Natural killer cell (primary cell): ENCODE measurements at regions not wholly inside any gene's neighbourhood (a gene's known extent, or its start where the extent isn't known, plus 50 kb on each side); places are given as distances from the start of the nearest gene placed in this dataset.

Experiments used
- ATAC-seq, 3 donors: fragments of 150-1000 bp in 2 of 3; fragments of 200-7000 bp in 1 of 3; cut with Tn5 transposase; 1 replicate in 1 of 3; 2 replicates in 2 of 3; pipeline ENCODE4 v1.10.0; 2021; ENCODE audit warnings: mild to moderate bottlenecking in 2 of 3, moderate library complexity in 2 of 3
- DNase-seq, 2 donors: peaks; one replicate each; pipeline versions ENCODE4 v3.0.0 to v3.0.0-alpha.2; 2013 to 2021; ENCODE audit warnings: mixed read lengths in 1 of 2
- H3K27ac ChIP-seq: one replicate; pipeline ENCODE4 v1.5.1; 2013; ENCODE audit warnings: mild to moderate bottlenecking, low read length
- H3K27me3 ChIP-seq: one replicate; pipeline ENCODE4 v1.6.1; 2013; ENCODE audit warnings: low read length; ENCODE audit not compliant: control insufficient read depth, insufficient read depth
- H3K36me3 ChIP-seq: one replicate; pipeline ENCODE4 v1.6.1; 2013; ENCODE audit warnings: low read length; ENCODE audit not compliant: control insufficient read depth, insufficient read depth
- H3K4me1 ChIP-seq: one replicate; pipeline ENCODE4 v1.6.1; 2013; ENCODE audit warnings: low read length; ENCODE audit not compliant: control insufficient read depth, insufficient read depth
- H3K4me3 ChIP-seq: one replicate; pipeline ENCODE4 v1.5.1; 2013; ENCODE audit warnings: low read length
- H3K9me3 ChIP-seq: one replicate; pipeline ENCODE4 v1.6.1; 2013; ENCODE audit warnings: low read length; ENCODE audit not compliant: control insufficient read depth, insufficient read depth
- H3K27ac Mint-ChIP-seq, 2 donors: one replicate each; pipeline ENCODE4 v1.8.0; 2022; ENCODE audit warnings: mild to moderate bottlenecking in 2 of 2, mixed read lengths in 2 of 2, moderate library complexity in 1 of 2
- H3K27me3 Mint-ChIP-seq, 2 donors: one replicate each; pipeline ENCODE4 v1.8.0; 2022; ENCODE audit warnings: low read depth in 2 of 2, mixed read lengths in 2 of 2
- H3K36me3 Mint-ChIP-seq: one replicate; pipeline ENCODE4 v1.8.0; 2022; ENCODE audit warnings: mixed read lengths
- H3K4me1 Mint-ChIP-seq, 2 donors: one replicate each; pipeline ENCODE4 v1.8.0; 2022; ENCODE audit warnings: mixed read lengths in 2 of 2
- H3K4me3 Mint-ChIP-seq: one replicate; pipeline ENCODE4 v1.8.0; 2022; ENCODE audit warnings: mild to moderate bottlenecking, moderate library complexity, mixed read lengths
- H3K9me3 Mint-ChIP-seq, 2 donors: one replicate each; pipeline ENCODE4 v1.8.0; 2022; ENCODE audit warnings: mixed read lengths in 2 of 2
- WGBS: methylation state at CpG from one replicate; pipeline ENCODE4 v1.1.7; 2013; ENCODE audit warnings: missing lambda C conversion rate; ENCODE audit not compliant: insufficient coverage; 5-methylcytosine and 5-hydroxymethylcytosine counted together
- intact Hi-C: fragments of 100-400 bp; cut with micrococcal nuclease; formaldehyde crosslinking; loops from one replicate; pipeline ENCODE4 v1.14.2; 2022
- TF ChIP-seq, protein P1 (sequence below): fragments of 200-600 bp; IDR thresholded peaks from one replicate; pipeline ENCODE4 v1.8.0; 2022; ENCODE audit warnings: antibody characterized with exemption

DNA sequence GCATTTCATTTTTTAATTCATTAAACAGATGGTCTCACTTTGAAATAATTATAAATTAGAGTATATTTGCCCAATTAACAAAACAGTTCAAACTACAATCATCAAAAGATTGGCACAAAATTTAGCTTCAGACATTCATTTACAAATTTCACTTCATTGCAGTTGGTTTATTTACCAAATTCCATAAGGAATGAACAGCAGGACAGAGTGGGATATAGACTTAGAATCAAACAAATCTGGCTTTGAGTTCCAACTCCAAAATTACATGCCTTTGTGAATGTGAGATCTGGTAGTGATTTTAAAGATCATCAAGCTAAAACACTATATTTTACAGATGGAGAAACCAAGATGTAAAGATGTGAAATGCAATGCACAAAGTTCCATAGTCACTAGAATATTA, 310.7 kb upstream of the CNTN5 start:
- no peak for DNase-seq
- TF ChIP-seq, protein P1, sequence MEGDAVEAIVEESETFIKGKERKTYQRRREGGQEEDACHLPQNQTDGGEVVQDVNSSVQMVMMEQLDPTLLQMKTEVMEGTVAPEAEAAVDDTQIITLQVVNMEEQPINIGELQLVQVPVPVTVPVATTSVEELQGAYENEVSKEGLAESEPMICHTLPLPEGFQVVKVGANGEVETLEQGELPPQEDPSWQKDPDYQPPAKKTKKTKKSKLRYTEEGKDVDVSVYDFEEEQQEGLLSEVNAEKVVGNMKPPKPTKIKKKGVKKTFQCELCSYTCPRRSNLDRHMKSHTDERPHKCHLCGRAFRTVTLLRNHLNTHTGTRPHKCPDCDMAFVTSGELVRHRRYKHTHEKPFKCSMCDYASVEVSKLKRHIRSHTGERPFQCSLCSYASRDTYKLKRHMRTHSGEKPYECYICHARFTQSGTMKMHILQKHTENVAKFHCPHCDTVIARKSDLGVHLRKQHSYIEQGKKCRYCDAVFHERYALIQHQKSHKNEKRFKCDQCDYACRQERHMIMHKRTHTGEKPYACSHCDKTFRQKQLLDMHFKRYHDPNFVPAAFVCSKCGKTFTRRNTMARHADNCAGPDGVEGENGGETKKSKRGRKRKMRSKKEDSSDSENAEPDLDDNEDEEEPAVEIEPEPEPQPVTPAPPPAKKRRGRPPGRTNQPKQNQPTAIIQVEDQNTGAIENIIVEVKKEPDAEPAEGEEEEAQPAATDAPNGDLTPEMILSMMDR = no peak
- Histone ChIP-seq H3K4me1 (no peaks in the 10 kb centered on the region), H3K27me3 (no peaks in the 10 kb centered on the region), H3K27ac (no peak overlapping the region), H3K9me3 (peaks cover 2% of the 10 kb centered on the region), H3K36me3 (no peaks in the 10 kb centered on the region), H3K4me3 (no peak overlapping the region)
- H3K36me3 Mint-ChIP-seq = no peaks in the 10 kb centered on the region
- no peak overlapping the region for H3K4me3 Mint-ChIP-seq
- intact Hi-C loops = no loop called here
- no peaks in the 10 kb centered on the region for H3K27me3 Mint-ChIP-seq
- H3K9me3 Mint-ChIP-seq = peaks cover 16 to 21% of the 10 kb centered on the region in 2 donors
- H3K4me1 Mint-ChIP-seq = no peaks in the 10 kb centered on the region
- no peak overlapping the region for H3K27ac Mint-ChIP-seq
- no peak for ATAC-seq

DNA sequence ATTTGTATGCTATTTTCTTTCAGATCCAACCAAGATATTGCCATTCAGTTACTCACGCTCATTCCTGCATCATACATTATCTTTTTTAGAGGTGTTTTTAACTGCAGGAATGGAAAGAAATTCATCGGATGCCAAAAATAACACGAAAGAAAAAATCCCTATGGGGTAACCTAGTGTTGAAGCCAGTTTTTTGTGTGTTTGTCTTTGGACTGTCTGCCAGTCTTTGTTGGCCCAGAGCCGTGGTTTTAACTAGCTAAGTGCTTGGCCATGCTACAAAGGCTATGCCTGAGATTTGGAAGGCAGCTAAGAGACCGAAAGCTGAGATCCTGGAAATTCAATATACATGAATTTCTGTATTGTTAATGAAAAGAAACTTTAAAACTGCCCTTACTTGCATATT, 309.8 kb upstream of the CNTN5 start:
- H3K4me1 ChIP-seq = no peaks in the 10 kb centered on the region
- Mint-ChIP-seq H3K27ac (no peak overlapping the region), H3K4me1 (no peaks in the 10 kb centered on the region), H3K4me3 (no peak overlapping the region), H3K36me3 (no peaks in the 10 kb centered on the region), H3K9me3 (peaks cover 19 to 24% of the 10 kb centered on the region in 2 donors), H3K27me3 (no peaks in the 10 kb centered on the region)
- intact Hi-C loops = no loop called here
- peaks cover 2% of the 10 kb centered on the region for H3K9me3 ChIP-seq
- TF ChIP-seq, protein P1 = no peak
- H3K36me3 ChIP-seq = no peaks in the 10 kb centered on the region
- no peak overlapping the region for H3K27ac ChIP-seq
- H3K4me3 ChIP-seq = no peak overlapping the region
- H3K27me3 ChIP-seq = no peaks in the 10 kb centered on the region
- WGBS = 88% methylated on average over 3 of the region's 5 CpGs
- DNase-seq (no peak), ATAC-seq (no peak)

DNA sequence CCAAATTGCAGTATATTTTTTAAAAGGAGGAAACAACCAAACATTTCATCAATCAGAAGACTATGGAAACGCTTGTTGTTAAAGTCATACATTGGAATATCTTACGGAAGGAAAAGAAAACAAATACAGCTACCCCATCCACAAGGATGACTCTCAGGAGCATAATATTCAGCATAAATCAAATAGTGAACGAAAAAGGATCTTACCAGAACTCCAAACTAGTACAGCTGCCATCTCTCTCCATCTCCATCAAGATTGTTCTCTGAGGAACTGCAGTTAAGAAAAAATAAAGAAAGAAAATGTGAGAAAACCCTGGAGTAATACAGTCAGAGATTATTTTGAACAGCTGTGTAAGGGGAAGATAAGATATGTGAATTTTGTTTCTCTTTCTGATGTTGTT, 299.8 kb upstream of the CNTN5 start:
- TF ChIP-seq, protein P1 = no peak
- Histone ChIP-seq H3K36me3 (no peaks in the 10 kb centered on the region), H3K4me3 (no peak overlapping the region), H3K27ac (no peak overlapping the region), H3K4me1 (no peaks in the 10 kb centered on the region), H3K9me3 (no peaks in the 10 kb centered on the region), H3K27me3 (no peaks in the 10 kb centered on the region)
- H3K9me3 Mint-ChIP-seq = peaks cover 19 to 31% of the 10 kb centered on the region in 2 donors
- H3K4me1 Mint-ChIP-seq = no peaks in the 10 kb centered on the region
- WGBS = 60% methylated on average over 1 of the region's 3 CpGs
- intact Hi-C loops = no loop called here
- H3K27me3 Mint-ChIP-seq = no peaks in the 10 kb centered on the region
- no peak overlapping the region for H3K4me3 Mint-ChIP-seq
- DNase-seq (no peak), ATAC-seq (no peak)
- H3K36me3 Mint-ChIP-seq = peaks cover 12% of the 10 kb centered on the region
- H3K27ac Mint-ChIP-seq = no peak overlapping the region

DNA sequence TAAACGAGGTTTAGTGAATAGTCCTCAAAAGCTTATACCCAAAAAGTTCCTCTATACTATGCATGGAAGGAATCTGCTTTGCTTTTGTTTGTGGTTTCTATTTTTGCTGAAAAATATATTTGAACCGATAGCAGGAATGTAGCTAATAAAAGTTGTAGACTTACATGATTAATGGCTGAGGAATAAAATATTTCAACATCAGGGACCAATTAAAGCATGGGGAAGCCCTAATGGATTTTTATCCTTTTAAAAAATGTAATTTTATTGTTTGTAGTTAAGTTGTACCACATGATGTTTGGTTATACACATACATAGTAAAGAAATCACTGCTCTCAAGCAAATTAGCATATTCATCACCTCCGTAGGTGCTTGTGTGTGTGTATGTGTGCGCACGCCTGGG, 295.3 kb upstream of the CNTN5 start:
- 83% methylated on average over 1 of the region's 5 CpGs for WGBS
- no peak overlapping the region for H3K27ac Mint-ChIP-seq
- TF ChIP-seq, protein P1 = no peak
- Histone ChIP-seq H3K36me3 (no peaks in the 10 kb centered on the region), H3K9me3 (peaks cover 8% of the 10 kb centered on the region), H3K4me1 (no peaks in the 10 kb centered on the region), H3K4me3 (no peak overlapping the region), H3K27me3 (no peaks in the 10 kb centered on the region), H3K27ac (no peak overlapping the region)
- no peaks in the 10 kb centered on the region for H3K27me3 Mint-ChIP-seq
- peaks cover 11 to 18% of the 10 kb centered on the region in 2 donors for H3K9me3 Mint-ChIP-seq
- intact Hi-C loops = no loop called here
- peaks cover 12% of the 10 kb centered on the region for H3K36me3 Mint-ChIP-seq
- no peak overlapping the region for H3K4me3 Mint-ChIP-seq
- DNase-seq = no peak
- ATAC-seq = no peak
- H3K4me1 Mint-ChIP-seq = no peaks in the 10 kb centered on the region
